K562 (cell line): ENCODE measurements at regions not wholly inside any gene's neighbourhood (a gene's known extent, or its start where the extent isn't known, plus 50 kb on each side); places are given as distances from the start of the nearest gene placed in this dataset.

Experiments
- ATAC-seq: fragments of 200-7000 bp; cut with Tn5 transposase; 3 replicates; pipeline ENCODE4 v1.9.1; 2020; ENCODE audit warnings: moderate library complexity
- BruUV-seq: library from RNA; stranded (reverse); fragments of 400-500 nt; replicated peaks from 2 replicates; lab custom pipeline; 2021; lab: Mats Ljungman, UMichigan
- CTCF ChIA-PET: fragments of 300-600 bp; formaldehyde crosslinking; extraction: SDS; loops from one replicate; lab custom pipeline; 2021; ENCODE audit warnings: low intra/inter-chr PET ratio; lab: Yijun Ruan, JAX
- POLR2A ChIA-PET: fragments of 300-600, 350-650 bp; sonication (Branson Sonifier 250); formaldehyde crosslinking; extraction: SDS; loops from one replicate; lab custom pipeline; 2021; ENCODE audit warnings: antibody characterized with exemption, inconsistent platforms; lab: Yijun Ruan, JAX
- DNase-seq, 4 experiments: peaks; one replicate each; pipeline versions ENCODE4 v3.0.0 to v3.0.0-alpha.2; 2011 to 2018; ENCODE audit warnings: low spot score in 3 of 4, mixed read lengths in 3 of 4; ENCODE audit errors: extremely low read depth in 1 of 4
- FAIRE-seq: peaks from 2 replicates; lab custom pipeline; 2011; peaks lifted over from hg19 to GRCh38; lab: Jason Lieb, UNC
- H2AFZ ChIP-seq: 2 replicates; pipeline ENCODE4 v1.6.0; 2011; ENCODE audit warnings: low read depth, low read length, control low read depth, inconsistent platforms
- H3K27ac ChIP-seq: fragments of 200-600 bp; 3 replicates; pipeline ENCODE4 v1.8.0; 2011; ENCODE audit warnings: low read depth, mild to moderate bottlenecking, control low read depth, inconsistent platforms, low read length, moderate library complexity, mixed read lengths; ENCODE audit errors: extremely low read depth
- H3K27me3 ChIP-seq, 2 experiments: fragments of 300-600 bp in 1 of 2; 2 replicates in 1 of 2; 3 replicates in 1 of 2; pipeline versions ENCODE4 v1.6.0 to v1.8.0; 2011; ENCODE audit warnings: inconsistent platforms in 2 of 2, low read length in 2 of 2, mild to moderate bottlenecking in 1 of 2, mixed read lengths in 1 of 2, moderate library complexity in 1 of 2; ENCODE audit not compliant: control insufficient read depth in 2 of 2, insufficient read depth in 2 of 2
- H3K36me3 ChIP-seq: fragments of 300-600 bp; 3 replicates; pipeline ENCODE4 v1.8.0; 2011; ENCODE audit warnings: mild to moderate bottlenecking, low read length, inconsistent platforms; ENCODE audit not compliant: control insufficient read depth, insufficient read depth
- H3K4me1 ChIP-seq, 2 experiments: fragments of 200-600 bp in 1 of 2; replicated peaks in 1 of 2; 2 replicates in 1 of 2; 3 replicates in 1 of 2; pipeline versions ENCODE4 v1.5.1 to v1.8.0; 2011; ENCODE audit warnings: inconsistent platforms in 2 of 2, low read length in 2 of 2, mild to moderate bottlenecking in 1 of 2, mixed read lengths in 1 of 2, moderate library complexity in 1 of 2; ENCODE audit not compliant: control insufficient read depth in 2 of 2, insufficient read depth in 2 of 2
- H3K4me2 ChIP-seq: 2 replicates; pipeline ENCODE4 v1.6.1; 2011; ENCODE audit warnings: low read length, control low read depth, inconsistent platforms, mixed read lengths; ENCODE audit not compliant: insufficient read depth
- H3K4me3 ChIP-seq: fragments of 200-600 bp; sonication (generic), shearing (Covaris generic); 2 replicates; pipeline ENCODE4 v1.5.1; 2016; ENCODE audit warnings: control low read depth, inconsistent platforms
- H3K79me2 ChIP-seq: fragments of 200-600 bp; 3 replicates; pipeline ENCODE4 v1.8.0; 2011; ENCODE audit warnings: low read length, inconsistent platforms; ENCODE audit not compliant: control insufficient read depth, insufficient read depth
- H3K9ac ChIP-seq, 2 experiments: 2 replicates each; pipeline versions ENCODE4 v1.6.0 to v1.6.1; 2011; ENCODE audit warnings: low read depth in 2 of 2, low read length in 2 of 2, control low read depth in 1 of 2, inconsistent platforms in 1 of 2, mild to moderate bottlenecking in 1 of 2, mixed read lengths in 1 of 2; ENCODE audit not compliant: insufficient read depth in 1 of 2
- H3K9me1 ChIP-seq: one replicate; pipeline ENCODE4 v1.6.0; 2011; ENCODE audit warnings: inconsistent platforms, mild to moderate bottlenecking, low read length, moderate library complexity; ENCODE audit not compliant: control insufficient read depth, insufficient read depth
- H3K9me3 ChIP-seq: replicated peaks from 2 replicates; pipeline ENCODE4 v1.5.1; 2011; ENCODE audit warnings: low read depth, low read length, inconsistent platforms; ENCODE audit not compliant: control insufficient read depth, insufficient read depth
- H4K20me1 ChIP-seq: replicated peaks from 2 replicates; pipeline ENCODE4 v1.6.1; 2011; ENCODE audit warnings: low read length, inconsistent platforms, mixed read lengths; ENCODE audit not compliant: control insufficient read depth, insufficient read depth
- ESRRA ChIP-seq: fragments of 450-650 bp; IDR thresholded peaks from 2 replicates; pipeline ENCODE4 v1.6.1; 2014; ENCODE audit warnings: low read depth, mild to moderate bottlenecking, moderate library complexity, borderline replicate concordance
- HDAC6 ChIP-seq: IDR thresholded peaks from 2 replicates; pipeline ENCODE4 v1.6.1; 2012; ENCODE audit warnings: low read depth, mild to moderate bottlenecking, control low read depth, inconsistent platforms, low read length, moderate library complexity
- KLF10 ChIP-seq: fragments of 250-450 bp; sonication (Bioruptor Pico); IDR thresholded peaks from 2 replicates; pipeline ENCODE4 v1.6.1; 2021; ENCODE audit warnings: matching md5 sums
- L3MBTL2 ChIP-seq: fragments of 450-650 bp; IDR thresholded peaks from 2 replicates; pipeline ENCODE4 v1.6.1; 2016; ENCODE audit warnings: mild to moderate bottlenecking, moderate library complexity
- MLX ChIP-seq, 2 experiments: fragments of 450-650 bp in 1 of 2; sonication (generic) in 1 of 2; formaldehyde crosslinking; conservative IDR thresholded peaks; 2 replicates each; pipeline versions ENCODE4 v1.4.0 to v1.8.1; 2020 to 2022; ENCODE audit warnings: mild to moderate bottlenecking in 1 of 2, missing genetic modification reagents in 1 of 2
- NFE2 ChIP-seq: IDR thresholded peaks from 2 replicates; pipeline ENCODE4 v1.6.1; 2014; ENCODE audit warnings: antibody characterized with exemption, low read depth
- ZNF561 ChIP-seq: fragments of 450-650 bp; formaldehyde crosslinking; conservative IDR thresholded peaks from 2 replicates; pipeline ENCODE4 v1.4.0; 2020; ENCODE audit warnings: mild to moderate bottlenecking, moderate library complexity
- WGBS: fragments of 100-300 bp; shearing (Covaris generic); methylation state at CpG from one replicate; pipeline ENCODE4 v1.1.6; 2016; ENCODE audit warnings: low coverage, mixed read lengths; ENCODE audit not compliant: insufficient coverage; ENCODE audit errors: missing lambda C conversion rate; 5-methylcytosine and 5-hydroxymethylcytosine counted together
- in situ Hi-C: fragments of 300-500 bp; cut with MboI; formaldehyde crosslinking; loops from 4 replicates; pipeline ENCODE4 v1.15.0; 2018; ENCODE audit warnings: inconsistent platforms, mixed read lengths
- intact Hi-C: fragments of 100-400 bp; cut with micrococcal nuclease; formaldehyde crosslinking; loops from 2 replicates; pipeline ENCODE4 v1.14.2; 2022
- TF ChIP-seq, protein P1 (sequence below), 2 experiments: fragments of 450-650 bp in 1 of 2; IDR thresholded peaks; 2 replicates each; pipeline ENCODE4 v1.6.1; 2011 to 2017; ENCODE audit warnings: low read depth in 2 of 2, antibody characterized with exemption in 1 of 2, borderline replicate concordance in 1 of 2, low read length in 1 of 2, mild to moderate bottlenecking in 1 of 2, mixed read lengths in 1 of 2; ENCODE audit not compliant: control insufficient read depth in 1 of 2
- TF ChIP-seq, protein P2 (sequence below): fragments of 250-450 bp; sonication (Bioruptor Pico); IDR thresholded peaks from 2 replicates; pipeline ENCODE4 v1.6.1; 2021; ENCODE audit warnings: mild to moderate bottlenecking

GRCh38 chr4:177740563-177740962 lies 298.3 kb upstream of the AGA start (continued):
- TF ChIP-seq, protein P1, sequence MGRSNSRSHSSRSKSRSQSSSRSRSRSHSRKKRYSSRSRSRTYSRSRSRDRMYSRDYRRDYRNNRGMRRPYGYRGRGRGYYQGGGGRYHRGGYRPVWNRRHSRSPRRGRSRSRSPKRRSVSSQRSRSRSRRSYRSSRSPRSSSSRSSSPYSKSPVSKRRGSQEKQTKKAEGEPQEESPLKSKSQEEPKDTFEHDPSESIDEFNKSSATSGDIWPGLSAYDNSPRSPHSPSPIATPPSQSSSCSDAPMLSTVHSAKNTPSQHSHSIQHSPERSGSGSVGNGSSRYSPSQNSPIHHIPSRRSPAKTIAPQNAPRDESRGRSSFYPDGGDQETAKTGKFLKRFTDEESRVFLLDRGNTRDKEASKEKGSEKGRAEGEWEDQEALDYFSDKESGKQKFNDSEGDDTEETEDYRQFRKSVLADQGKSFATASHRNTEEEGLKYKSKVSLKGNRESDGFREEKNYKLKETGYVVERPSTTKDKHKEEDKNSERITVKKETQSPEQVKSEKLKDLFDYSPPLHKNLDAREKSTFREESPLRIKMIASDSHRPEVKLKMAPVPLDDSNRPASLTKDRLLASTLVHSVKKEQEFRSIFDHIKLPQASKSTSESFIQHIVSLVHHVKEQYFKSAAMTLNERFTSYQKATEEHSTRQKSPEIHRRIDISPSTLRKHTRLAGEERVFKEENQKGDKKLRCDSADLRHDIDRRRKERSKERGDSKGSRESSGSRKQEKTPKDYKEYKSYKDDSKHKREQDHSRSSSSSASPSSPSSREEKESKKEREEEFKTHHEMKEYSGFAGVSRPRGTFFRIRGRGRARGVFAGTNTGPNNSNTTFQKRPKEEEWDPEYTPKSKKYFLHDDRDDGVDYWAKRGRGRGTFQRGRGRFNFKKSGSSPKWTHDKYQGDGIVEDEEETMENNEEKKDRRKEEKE (IDR thresholded peaks at IDR 0.05; ENCODE audit: borderline replicate concordance in 1 of 2, control insufficient read depth in 1 of 2, low read depth in 2 of 2, low read length in 1 of 2) = no peak
- TF ChIP-seq HDAC6 = no peak

DNA sequence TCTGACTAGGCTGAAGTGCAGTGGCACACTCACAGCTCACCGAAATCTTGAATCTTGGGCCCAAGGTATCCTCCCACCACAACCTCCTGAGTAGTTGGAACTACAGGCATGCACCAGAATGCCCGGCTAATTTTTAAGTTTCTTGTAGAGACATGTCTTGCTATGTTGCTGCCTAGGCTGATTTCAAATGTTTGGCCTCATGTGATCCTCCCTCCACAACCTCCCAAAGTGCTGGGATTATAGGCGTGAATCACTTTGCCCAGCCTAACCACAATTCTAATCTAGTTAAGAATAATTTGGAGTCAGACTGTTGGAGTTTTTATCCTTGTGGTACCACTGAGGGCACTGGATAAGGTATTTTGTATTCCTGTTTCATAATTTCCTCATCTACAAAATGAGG lies 317.5 kb upstream of the AGA start:
- Histone ChIP-seq H3K27me3 (no peaks in the 10 kb centered on the region), H3K4me2 (no peak overlapping the region), H3K4me3 (no peak overlapping the region), H3K9me3 (no peaks in the 10 kb centered on the region), H3K4me1 (no peaks in the 10 kb centered on the region), H3K27ac (no peak overlapping the region), H3K79me2 (no peaks in the 10 kb centered on the region), H3K9ac (no peak overlapping the region), H3K36me3 (no peaks in the 10 kb centered on the region), H4K20me1 (no peaks in the 10 kb centered on the region), H2AFZ (no peak overlapping the region), H3K9me1 (no peaks in the 10 kb centered on the region)
- POLR2A ChIA-PET = no interaction called here
- WGBS = 4% methylated on average over 3 of the region's 3 CpGs
- intact Hi-C loops = no loop called here
- CTCF ChIA-PET = no interaction called here
- BruUV-seq = no TSS peak
- no peak for TF ChIP-seq NFE2
- TF ChIP-seq MLX (CRISPR knock-in tag; conservative IDR thresholded peaks at IDR 0.05) = no peak
- no peak for TF ChIP-seq L3MBTL2
- no peak for TF ChIP-seq KLF10 (CRISPR knock-in tag)
- no peak for TF ChIP-seq ZNF561 (CRISPR knock-in tag)
- TF ChIP-seq ESRRA = no peak
- TF ChIP-seq, protein P2, sequence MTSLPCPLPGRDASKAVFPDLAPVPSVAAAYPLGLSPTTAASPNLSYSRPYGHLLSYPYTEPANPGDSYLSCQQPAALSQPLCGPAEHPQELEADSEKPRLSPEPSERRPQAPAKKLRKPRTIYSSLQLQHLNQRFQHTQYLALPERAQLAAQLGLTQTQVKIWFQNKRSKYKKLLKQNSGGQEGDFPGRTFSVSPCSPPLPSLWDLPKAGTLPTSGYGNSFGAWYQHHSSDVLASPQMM (CRISPR knock-in tag) = no peak
- ATAC-seq (no peak), FAIRE-seq (no peak), DNase-seq (no peak)
- in situ Hi-C loops = no loop called here
